Psoas muscle (tissue), 7 donors: ENCODE measurements at regions not wholly inside any gene's neighbourhood (a gene's known extent, or its start where the extent isn't known, plus 50 kb on each side); places are given as distances from the start of the nearest gene placed in this dataset.

Experiments used
- ATAC-seq, 4 donors: fragments of 200-7000 bp; cut with Tn5 transposase; one replicate each; pipeline ENCODE4 v1.9.1; 2020; ENCODE audit warnings: moderate library complexity in 3 of 4, mild to moderate bottlenecking in 2 of 4
- DNase-seq, 2 donors: peaks; one replicate each; pipeline ENCODE4 v3.0.0-alpha.2; 2020
- H3K27ac ChIP-seq: fragments of 200-600 bp; one replicate; pipeline ENCODE4 v1.8.0; 2022
- H3K27me3 ChIP-seq, 3 donors: fragments of 200-600 bp in 1 of 3; one replicate each; pipeline versions ENCODE4 v1.6.1 to v1.8.0; 2013 to 2022; ENCODE audit warnings: low read length in 2 of 3, mild to moderate bottlenecking in 2 of 3, moderate library complexity in 1 of 3; ENCODE audit not compliant: insufficient read depth in 3 of 3
- H3K36me3 ChIP-seq, 2 donors: fragments of 200-600 bp in 1 of 2; one replicate each; pipeline versions ENCODE4 v1.6.1 to v1.8.0; 2013 to 2022; ENCODE audit warnings: low read depth in 1 of 2, mild to moderate bottlenecking in 1 of 2, moderate library complexity in 1 of 2; ENCODE audit not compliant: insufficient read depth in 1 of 2
- H3K4me1 ChIP-seq: fragments of 200-600 bp; one replicate; pipeline ENCODE4 v1.8.0; 2022
- H3K4me3 ChIP-seq: fragments of 200-600 bp; one replicate; pipeline ENCODE4 v1.8.0; 2022; ENCODE audit warnings: mild to moderate bottlenecking
- H3K9me3 ChIP-seq: fragments of 200-600 bp; one replicate; pipeline ENCODE4 v1.8.0; 2022
- WGBS, 3 donors: extraction: QIAGEN DNeasy Blood & Tissue Kit; methylation state at CpG; one replicate each; pipeline versions ENCODE4 v1.1.6 to v1.1.7; 2013; 5-methylcytosine and 5-hydroxymethylcytosine counted together
- intact Hi-C, 2 donors: fragments of 100-400 bp; cut with DNase I; formaldehyde crosslinking; loops; one replicate each; pipeline versions ENCODE4 v1.11.0 to v1.14.2; 2022
- TF ChIP-seq, protein P1 (sequence below): fragments of 200-600 bp; IDR thresholded peaks from one replicate; pipeline ENCODE4 v1.8.0; 2022; ENCODE audit warnings: antibody characterized with exemption
- donor health status: healthy with polysubstance abuse.
- donor health status: DM: no; HTN: no; CAD: no; lungs with moderate emphysema.
- donor health status: Bipolar disorder and iron deficiency.
- donor health status: healthy.
- donor health status: DM: yes; HTN: yes; CAD: no.
- donor health status: DM: no; HTN: no; CAD: no.
- donor health status: DM: yes; HTN: yes; CAD: no.

DNA sequence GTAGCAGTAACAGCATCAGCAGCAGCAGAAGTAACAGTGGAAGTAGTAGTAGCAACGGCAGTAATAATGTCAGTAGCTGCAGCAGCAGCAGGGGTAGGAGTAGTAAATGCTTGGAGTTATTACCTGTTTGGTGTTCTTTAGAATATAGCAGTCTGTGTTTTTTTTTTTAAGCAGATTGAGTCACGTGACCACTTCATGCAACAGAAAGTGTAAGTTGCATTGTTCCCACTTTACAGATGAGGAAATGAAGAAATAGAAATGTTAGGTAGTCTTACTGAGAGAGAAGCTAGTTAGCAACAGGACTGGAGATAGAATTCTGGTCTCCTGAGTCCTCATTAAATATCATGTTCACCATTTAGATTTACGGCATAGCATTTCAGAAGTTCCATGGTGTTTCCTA lies 358.2 kb downstream of the HAPSTR1 start:
- H3K9me3 ChIP-seq, result peaks cover 4% of the 10 kb centered on the region
- ATAC-seq (no peak), DNase-seq (no peak)
- no peak overlapping the region for H3K4me3 ChIP-seq
- no peaks in the 10 kb centered on the region for H3K4me1 ChIP-seq
- H3K27me3 ChIP-seq, result peaks cover 0 to 3% (median 0%) of the 10 kb centered on the region in 3 donors
- H3K27ac ChIP-seq, result no peak overlapping the region
- TF ChIP-seq, protein P1, sequence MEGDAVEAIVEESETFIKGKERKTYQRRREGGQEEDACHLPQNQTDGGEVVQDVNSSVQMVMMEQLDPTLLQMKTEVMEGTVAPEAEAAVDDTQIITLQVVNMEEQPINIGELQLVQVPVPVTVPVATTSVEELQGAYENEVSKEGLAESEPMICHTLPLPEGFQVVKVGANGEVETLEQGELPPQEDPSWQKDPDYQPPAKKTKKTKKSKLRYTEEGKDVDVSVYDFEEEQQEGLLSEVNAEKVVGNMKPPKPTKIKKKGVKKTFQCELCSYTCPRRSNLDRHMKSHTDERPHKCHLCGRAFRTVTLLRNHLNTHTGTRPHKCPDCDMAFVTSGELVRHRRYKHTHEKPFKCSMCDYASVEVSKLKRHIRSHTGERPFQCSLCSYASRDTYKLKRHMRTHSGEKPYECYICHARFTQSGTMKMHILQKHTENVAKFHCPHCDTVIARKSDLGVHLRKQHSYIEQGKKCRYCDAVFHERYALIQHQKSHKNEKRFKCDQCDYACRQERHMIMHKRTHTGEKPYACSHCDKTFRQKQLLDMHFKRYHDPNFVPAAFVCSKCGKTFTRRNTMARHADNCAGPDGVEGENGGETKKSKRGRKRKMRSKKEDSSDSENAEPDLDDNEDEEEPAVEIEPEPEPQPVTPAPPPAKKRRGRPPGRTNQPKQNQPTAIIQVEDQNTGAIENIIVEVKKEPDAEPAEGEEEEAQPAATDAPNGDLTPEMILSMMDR, result no peak
- intact Hi-C loops, result no loop called here
- no peaks in the 10 kb centered on the region for H3K36me3 ChIP-seq
- WGBS, 3 donors, result 80 to 92% (median 89%) methylated on average over 3 of the region's 3 CpGs

DNA sequence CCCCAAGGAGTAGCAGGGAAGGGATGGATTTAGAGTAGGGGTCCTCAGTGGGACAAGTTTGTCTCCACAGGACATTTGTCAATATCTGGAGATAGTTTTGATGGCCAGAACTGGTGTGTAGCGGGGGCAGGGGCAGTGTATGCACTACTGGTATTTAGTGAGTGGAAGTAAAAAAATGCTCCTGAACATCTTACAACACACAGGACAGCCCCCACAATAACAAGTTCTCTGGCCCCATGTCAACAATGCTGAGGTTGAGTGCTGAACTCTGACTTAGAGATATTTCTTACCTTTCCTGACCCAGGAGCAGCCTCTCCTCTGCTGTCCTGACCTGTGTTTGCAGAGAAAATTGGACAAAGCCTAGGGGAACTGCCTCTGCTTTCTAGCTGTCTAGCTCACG lies 365.8 kb downstream of the HAPSTR1 start:
- TF ChIP-seq, protein P1, result no peak
- WGBS, 3 donors, result 62 to 68% (median 66%) methylated on average over 2 of the region's 2 CpGs
- intact Hi-C loops, result no loop called here
- H3K36me3 ChIP-seq, result no peaks in the 10 kb centered on the region
- H3K27ac ChIP-seq, result no peak overlapping the region
- no peak overlapping the region for H3K4me3 ChIP-seq
- no peak for ATAC-seq
- no peak for DNase-seq
- peaks cover 4% of the 10 kb centered on the region for H3K9me3 ChIP-seq
- H3K27me3 ChIP-seq, result peaks cover 0 to 3% (median 0%) of the 10 kb centered on the region in 3 donors
- H3K4me1 ChIP-seq, result no peaks in the 10 kb centered on the region

DNA sequence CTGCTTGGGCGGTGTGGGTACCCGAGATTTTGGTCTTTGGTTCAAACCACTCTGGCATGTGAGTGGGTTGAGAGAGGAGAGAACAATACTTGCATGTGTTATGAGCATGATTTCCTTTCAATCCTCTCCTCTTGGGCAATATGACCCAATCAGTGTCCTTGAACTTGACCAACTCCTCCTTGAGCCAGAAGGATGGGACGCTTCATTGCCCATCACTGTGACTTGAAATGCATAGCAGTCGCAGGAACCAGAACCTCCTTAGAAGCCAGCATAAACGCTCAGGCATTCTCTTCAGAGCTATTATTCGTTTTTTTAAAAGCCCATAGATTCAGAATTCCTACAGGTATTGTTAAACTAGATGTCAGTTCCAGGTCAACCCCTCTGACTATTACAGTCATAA lies 367.4 kb downstream of the HAPSTR1 start:
- H3K27ac ChIP-seq, result no peak overlapping the region
- H3K9me3 ChIP-seq, result peaks cover 2% of the 10 kb centered on the region
- TF ChIP-seq, protein P1, result no peak
- 69 to 76% (median 71%) methylated on average over 6 of the region's 6 CpGs for WGBS, 3 donors
- no peak for DNase-seq
- ATAC-seq, result no peak
- no peaks in the 10 kb centered on the region for H3K4me1 ChIP-seq
- H3K36me3 ChIP-seq, result no peaks in the 10 kb centered on the region
- H3K27me3 ChIP-seq, result peaks cover 0 to 3% (median 0%) of the 10 kb centered on the region in 3 donors
- no peak overlapping the region for H3K4me3 ChIP-seq
- intact Hi-C loops, result no loop called here

DNA sequence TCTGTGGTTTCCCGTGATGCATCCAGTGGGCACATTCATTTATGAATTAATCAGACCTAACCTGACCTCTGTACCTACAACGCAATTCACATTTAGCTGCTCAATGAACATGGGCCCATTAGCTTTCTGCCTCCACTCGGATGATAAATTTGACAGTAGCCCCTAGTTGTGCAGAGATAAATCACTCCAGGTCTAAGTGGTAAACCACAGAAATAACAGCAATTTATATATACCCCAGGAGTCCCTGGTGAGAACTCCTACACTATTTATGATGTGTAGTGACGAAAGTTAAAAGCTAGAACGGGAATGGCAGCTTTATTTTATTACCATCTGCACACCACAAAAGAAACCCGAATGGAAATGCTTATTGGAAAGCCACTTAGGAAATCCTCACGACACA lies 371.5 kb downstream of the HAPSTR1 start:
- no peaks in the 10 kb centered on the region for H3K9me3 ChIP-seq
- no peaks in the 10 kb centered on the region for H3K4me1 ChIP-seq
- intact Hi-C loops, result no loop called here
- no peak overlapping the region for H3K27ac ChIP-seq
- H3K36me3 ChIP-seq, result no peaks in the 10 kb centered on the region
- DNase-seq, result no peak
- TF ChIP-seq, protein P1, result no peak
- H3K27me3 ChIP-seq, result no peaks in the 10 kb centered on the region
- no peak for ATAC-seq
- no peak overlapping the region for H3K4me3 ChIP-seq
- 55 to 56% (median 55%) methylated on average over 7 of the region's 7 CpGs for WGBS, 3 donors

DNA sequence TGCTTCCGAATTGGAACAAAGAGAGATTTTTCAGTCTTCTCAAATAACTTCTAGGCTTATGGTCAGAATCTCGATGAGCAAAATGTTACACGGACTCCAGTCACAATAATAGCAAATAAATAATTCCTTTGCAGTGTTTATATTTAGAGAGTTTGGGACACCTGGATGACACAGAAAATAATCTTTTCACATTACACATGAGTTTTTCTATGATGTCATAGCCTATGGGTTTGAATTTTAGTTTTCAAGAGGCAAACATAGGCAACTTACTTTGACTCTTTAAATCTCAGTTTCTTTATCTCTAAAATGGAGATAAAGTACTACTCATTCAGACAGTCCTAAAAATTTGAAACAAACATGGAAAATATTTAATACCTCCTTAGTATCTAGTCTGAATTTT lies 372.0 kb downstream of the HAPSTR1 start:
- no peak overlapping the region for H3K4me3 ChIP-seq
- WGBS, 3 donors, result 45 to 55% (median 51%) methylated on average over 3 of the region's 3 CpGs
- ATAC-seq, result no peak
- H3K27ac ChIP-seq, result no peak overlapping the region
- TF ChIP-seq, protein P1, result no peak
- no peaks in the 10 kb centered on the region for H3K4me1 ChIP-seq
- intact Hi-C loops, result no loop called here
- H3K9me3 ChIP-seq, result no peaks in the 10 kb centered on the region
- no peaks in the 10 kb centered on the region for H3K27me3 ChIP-seq
- H3K36me3 ChIP-seq, result no peaks in the 10 kb centered on the region
- DNase-seq, result no peak
